Cardiac fibroblast (primary cell): ENCODE measurements at regions not wholly inside any gene's neighbourhood (a gene's known extent, or its start where the extent isn't known, plus 50 kb on each side); places are given as distances from the start of the nearest gene placed in this dataset.

Experiments
- DNase-seq, 2 donors: peaks; one replicate each; pipeline versions ENCODE4 v3.0.0 to v3.0.0-alpha.2; 2010; ENCODE audit warnings: low read depth in 2 of 2
- H3K4me3 ChIP-seq, 2 donors: replicated peaks in 1 of 2; 1 replicate in 1 of 2; 2 replicates in 1 of 2; pipeline ENCODE4 v1.5.1; 2011; ENCODE audit warnings: low read depth in 2 of 2, low read length in 2 of 2, mild to moderate bottlenecking in 2 of 2, moderate library complexity in 1 of 2
- TF ChIP-seq, protein P1 (sequence below): IDR thresholded peaks from one replicate; pipeline ENCODE4 v1.5.1; 2011; ENCODE audit warnings: low read depth, mild to moderate bottlenecking, low read length, inconsistent platforms

DNA sequence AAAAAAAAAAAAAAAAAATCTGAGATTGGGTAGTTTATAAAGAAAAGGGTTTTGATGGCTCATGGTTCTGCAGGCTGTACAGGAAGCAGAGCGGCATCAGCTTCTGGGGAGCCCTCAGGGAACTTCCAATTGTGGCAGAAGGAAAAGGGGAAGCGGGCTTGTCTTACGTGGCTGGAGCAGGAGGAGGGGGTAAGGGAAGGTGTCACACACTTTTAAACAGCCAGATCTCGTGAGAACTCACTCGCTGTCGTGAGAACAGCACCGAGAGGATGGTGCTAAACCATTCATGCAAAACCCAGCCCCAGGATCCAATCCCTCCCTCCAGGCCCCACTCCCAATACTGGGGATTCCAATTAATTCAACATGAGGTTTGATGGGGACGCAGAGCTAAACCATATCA, 806.2 kb downstream of the TBC1D22A start:
- DNase-seq, result no peak
- H3K4me3 ChIP-seq, result no peak overlapping the region
- TF ChIP-seq, protein P1, sequence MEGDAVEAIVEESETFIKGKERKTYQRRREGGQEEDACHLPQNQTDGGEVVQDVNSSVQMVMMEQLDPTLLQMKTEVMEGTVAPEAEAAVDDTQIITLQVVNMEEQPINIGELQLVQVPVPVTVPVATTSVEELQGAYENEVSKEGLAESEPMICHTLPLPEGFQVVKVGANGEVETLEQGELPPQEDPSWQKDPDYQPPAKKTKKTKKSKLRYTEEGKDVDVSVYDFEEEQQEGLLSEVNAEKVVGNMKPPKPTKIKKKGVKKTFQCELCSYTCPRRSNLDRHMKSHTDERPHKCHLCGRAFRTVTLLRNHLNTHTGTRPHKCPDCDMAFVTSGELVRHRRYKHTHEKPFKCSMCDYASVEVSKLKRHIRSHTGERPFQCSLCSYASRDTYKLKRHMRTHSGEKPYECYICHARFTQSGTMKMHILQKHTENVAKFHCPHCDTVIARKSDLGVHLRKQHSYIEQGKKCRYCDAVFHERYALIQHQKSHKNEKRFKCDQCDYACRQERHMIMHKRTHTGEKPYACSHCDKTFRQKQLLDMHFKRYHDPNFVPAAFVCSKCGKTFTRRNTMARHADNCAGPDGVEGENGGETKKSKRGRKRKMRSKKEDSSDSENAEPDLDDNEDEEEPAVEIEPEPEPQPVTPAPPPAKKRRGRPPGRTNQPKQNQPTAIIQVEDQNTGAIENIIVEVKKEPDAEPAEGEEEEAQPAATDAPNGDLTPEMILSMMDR, result no peak

DNA sequence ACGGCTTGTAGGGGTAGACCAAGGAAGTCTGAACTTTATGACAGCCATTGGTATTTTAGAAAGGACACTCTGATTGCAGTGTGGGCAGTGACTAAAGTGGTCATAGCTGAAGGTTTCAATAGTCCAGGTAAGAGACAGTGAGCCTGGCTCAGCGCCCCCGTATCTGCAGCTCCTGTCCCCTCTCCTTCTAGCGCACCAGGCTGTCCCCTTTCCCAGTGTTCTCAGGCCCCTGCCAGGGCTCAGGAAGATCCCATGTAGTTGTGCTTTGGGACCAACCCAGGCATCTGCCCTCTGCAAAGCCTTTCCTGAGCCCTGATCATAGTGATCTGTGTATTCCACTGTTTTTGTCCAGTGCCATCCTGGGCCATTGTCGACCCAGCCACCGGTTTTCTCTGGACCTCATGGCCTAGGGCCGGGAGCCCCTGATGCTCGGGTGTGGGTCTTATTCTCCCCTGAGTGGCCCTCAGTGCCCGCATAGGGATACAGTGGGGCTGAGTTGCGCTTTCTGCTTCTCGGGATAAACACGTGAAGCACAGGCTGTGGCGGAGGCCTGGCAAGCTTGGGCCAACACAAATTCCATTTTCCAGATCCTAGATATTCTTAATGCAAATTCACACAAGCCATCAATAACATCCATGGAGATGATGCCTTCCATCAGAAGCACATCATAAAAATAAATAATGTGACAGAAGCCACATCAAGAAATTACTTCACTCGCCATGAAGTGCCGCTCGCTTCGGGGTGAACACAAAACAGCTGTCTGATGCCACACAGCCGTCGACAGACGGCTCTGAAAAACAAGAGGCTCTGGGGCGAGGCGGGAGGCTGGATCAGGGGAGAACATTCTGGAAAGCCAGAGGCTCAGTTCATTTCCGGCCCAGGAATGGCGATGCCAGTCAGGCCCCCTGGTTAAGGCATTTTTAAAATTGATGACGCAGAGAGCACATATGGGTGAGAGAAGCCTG, 805.0 kb downstream of the TBC1D22A start:
- TF ChIP-seq, protein P1, result no peak
- H3K4me3 ChIP-seq, result no peak overlapping the region
- no peak for DNase-seq

- no peak overlapping the region for H3K4me3 ChIP-seq
- no peak for DNase-seq
- TF ChIP-seq, protein P1, result no peak
Measured at GRCh38 chr22:47566491-47566890, 804.0 kb downstream of the TBC1D22A start.

DNA sequence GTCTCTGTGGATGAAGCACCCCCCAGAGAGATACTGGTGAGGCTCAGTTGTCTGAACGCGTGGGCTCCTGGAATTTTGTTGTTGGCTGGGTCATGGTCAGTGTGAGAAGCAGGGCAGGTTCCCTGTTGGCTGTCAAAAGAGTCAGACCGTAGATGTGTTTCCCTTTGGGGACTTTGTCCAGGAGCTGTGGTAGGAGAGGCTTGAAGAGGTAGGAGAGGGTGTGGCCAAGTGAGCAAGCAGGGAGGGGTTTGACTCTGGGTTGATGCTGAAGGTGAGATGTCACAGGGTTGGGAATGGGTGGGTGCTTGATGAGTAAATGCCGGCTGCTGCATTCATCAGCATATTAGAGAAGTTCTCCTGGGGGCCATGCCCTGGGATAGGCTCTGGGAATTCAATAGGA, 803.2 kb downstream of the TBC1D22A start:
- DNase-seq, result no peak
- TF ChIP-seq, protein P1, result no peak
- no peak overlapping the region for H3K4me3 ChIP-seq

- TF ChIP-seq, protein P1, result no peak
Measured at GRCh38 chr22:47564651-47565434, 802.4 kb downstream of the TBC1D22A start.

DNA sequence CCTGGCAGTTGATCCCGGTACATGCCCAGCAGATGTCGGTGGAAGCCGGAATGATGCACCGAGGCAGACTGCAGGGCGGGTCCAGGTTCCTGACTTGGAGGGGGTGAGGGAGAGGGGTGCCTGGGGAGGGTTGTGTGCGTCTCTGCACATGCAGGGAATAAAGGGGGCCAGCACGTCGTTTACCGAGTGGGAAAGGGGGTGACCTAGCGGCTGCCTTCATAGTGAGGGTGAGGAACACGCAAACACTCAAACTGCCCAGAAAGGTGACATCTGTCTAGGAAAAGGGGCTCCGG, 801.7 kb downstream of the TBC1D22A start:
- no peak for DNase-seq
- TF ChIP-seq, protein P1, result no peak
- H3K4me3 ChIP-seq, result no peak overlapping the region

More at GRCh38 chr22:47564651-47565434, 802.4 kb downstream of the TBC1D22A start:
- no peak overlapping the region for H3K4me3 ChIP-seq
- no peak for DNase-seq
